ENCODE measurements at regions not wholly inside any gene's neighbourhood (a gene's known extent, or its start where the extent isn't known, plus 50 kb on each side); places are given as distances from the start of the nearest gene placed in this dataset.
"Not testable (repeated sequence)": the region's sequence is repeated elsewhere in the genome, so short reads cannot be mapped to it uniquely, and the experiment has no call there.

GRCh38 chr2:83879127-83879526 lies 580.0 kb downstream of the SUCLG1 start:
- Histone ChIP-seq H3K4me3 (no peak overlapping the region), H3K9me3 (peaks cover 4% of the 10 kb centered on the region), H3K4me1 (no peaks in the 10 kb centered on the region), H3K36me3 (no peaks in the 10 kb centered on the region), H3K27me3 (no peaks in the 10 kb centered on the region), H3K27ac (no peak overlapping the region)
- 94% methylated on average over 20 of the region's 20 CpGs for WGBS
- no peak for DNase-seq (ENCODE audit: low spot score in 2 of 2)
- TF ChIP-seq EP300 (IDR thresholded peaks at IDR 0.05) (no peak), POLR2AphosphoS5 (IDR thresholded peaks at IDR 0.05) (no peak), POLR2A (IDR thresholded peaks at IDR 0.05) (no peak)
- TF ChIP-seq, protein P1, sequence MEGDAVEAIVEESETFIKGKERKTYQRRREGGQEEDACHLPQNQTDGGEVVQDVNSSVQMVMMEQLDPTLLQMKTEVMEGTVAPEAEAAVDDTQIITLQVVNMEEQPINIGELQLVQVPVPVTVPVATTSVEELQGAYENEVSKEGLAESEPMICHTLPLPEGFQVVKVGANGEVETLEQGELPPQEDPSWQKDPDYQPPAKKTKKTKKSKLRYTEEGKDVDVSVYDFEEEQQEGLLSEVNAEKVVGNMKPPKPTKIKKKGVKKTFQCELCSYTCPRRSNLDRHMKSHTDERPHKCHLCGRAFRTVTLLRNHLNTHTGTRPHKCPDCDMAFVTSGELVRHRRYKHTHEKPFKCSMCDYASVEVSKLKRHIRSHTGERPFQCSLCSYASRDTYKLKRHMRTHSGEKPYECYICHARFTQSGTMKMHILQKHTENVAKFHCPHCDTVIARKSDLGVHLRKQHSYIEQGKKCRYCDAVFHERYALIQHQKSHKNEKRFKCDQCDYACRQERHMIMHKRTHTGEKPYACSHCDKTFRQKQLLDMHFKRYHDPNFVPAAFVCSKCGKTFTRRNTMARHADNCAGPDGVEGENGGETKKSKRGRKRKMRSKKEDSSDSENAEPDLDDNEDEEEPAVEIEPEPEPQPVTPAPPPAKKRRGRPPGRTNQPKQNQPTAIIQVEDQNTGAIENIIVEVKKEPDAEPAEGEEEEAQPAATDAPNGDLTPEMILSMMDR (IDR thresholded peaks at IDR 0.05), result no peak

GRCh38 chr2:83877261-83877660 lies 581.8 kb downstream of the SUCLG1 start:
- H3K4me3 ChIP-seq; DNase-seq (ENCODE audit: low spot score in 2 of 2); H3K4me1 ChIP-seq; H3K9me3 ChIP-seq; H3K36me3 ChIP-seq; H3K27ac ChIP-seq; H3K27me3 ChIP-seq: not testable (repeated sequence)
- 85% methylated on average over 10 of the region's 17 CpGs for WGBS

DNA sequence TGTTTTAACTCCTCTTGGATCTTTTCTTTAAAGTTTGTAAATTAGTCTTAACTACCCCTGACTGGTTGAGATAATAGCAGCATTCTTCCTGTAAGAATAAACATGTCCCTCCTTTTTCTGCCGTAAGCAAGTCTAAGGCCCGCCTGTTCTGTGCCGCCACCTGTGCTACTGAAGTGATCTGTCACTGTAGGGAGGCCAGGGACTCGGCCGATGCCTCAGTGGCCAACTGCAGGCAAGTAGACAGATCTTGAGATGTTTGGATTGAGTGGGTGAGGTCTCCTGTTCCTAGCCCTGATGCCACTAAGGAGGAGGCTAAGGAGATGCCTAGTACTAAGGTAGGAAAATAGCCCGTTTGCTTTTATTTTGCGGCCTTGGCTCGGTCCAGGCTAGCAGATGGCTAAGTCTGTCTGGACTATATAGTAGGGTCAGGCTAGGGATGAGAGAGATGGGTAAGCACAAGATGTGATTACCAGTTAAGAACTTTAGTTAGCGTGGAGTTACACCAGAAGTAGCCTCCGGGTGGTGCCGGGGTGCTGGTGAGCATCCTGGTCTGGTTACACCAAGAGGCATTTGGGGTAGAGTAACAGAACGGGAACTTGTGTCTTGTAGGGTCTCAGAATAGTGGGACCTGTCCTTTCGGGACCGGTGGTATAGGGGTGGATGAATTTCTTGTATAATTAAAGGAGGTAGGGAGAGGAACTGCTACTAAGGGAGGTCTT lies 584.2 kb downstream of the SUCLG1 start:
- TF ChIP-seq EP300 (IDR thresholded peaks at IDR 0.05) (no peak), POLR2A (IDR thresholded peaks at IDR 0.05) (no peak), POLR2AphosphoS5 (IDR thresholded peaks at IDR 0.05) (no peak)
- TF ChIP-seq, protein P1 (IDR thresholded peaks at IDR 0.05), result no peak
- H3K36me3 ChIP-seq, result no peaks in the 10 kb centered on the region
- H3K27ac ChIP-seq, result no peak overlapping the region
- no peaks in the 10 kb centered on the region for H3K27me3 ChIP-seq
- no peak for DNase-seq (ENCODE audit: low spot score in 2 of 2)
- H3K4me1 ChIP-seq, result no peaks in the 10 kb centered on the region
- WGBS, result 86% methylated on average over 14 of the region's 14 CpGs
- H3K4me3 ChIP-seq, result no peak overlapping the region
- peaks cover 7% of the 10 kb centered on the region for H3K9me3 ChIP-seq

GRCh38 chr2:83874066-83874465 lies 585.0 kb downstream of the SUCLG1 start:
- peaks cover 7% of the 10 kb centered on the region for H3K9me3 ChIP-seq
- WGBS, result 94% methylated on average over 19 of the region's 19 CpGs
- H3K27ac ChIP-seq, result no peak overlapping the region
- H3K36me3 ChIP-seq, result no peaks in the 10 kb centered on the region
- no peak overlapping the region for H3K4me3 ChIP-seq
- no peaks in the 10 kb centered on the region for H3K4me1 ChIP-seq
- no peaks in the 10 kb centered on the region for H3K27me3 ChIP-seq
- TF ChIP-seq POLR2AphosphoS5 (IDR thresholded peaks at IDR 0.05) (no peak), POLR2A (IDR thresholded peaks at IDR 0.05) (no peak), EP300 (IDR thresholded peaks at IDR 0.05) (no peak)
- TF ChIP-seq, protein P1 (IDR thresholded peaks at IDR 0.05), result no peak
- DNase-seq (ENCODE audit: low spot score in 2 of 2), result no peak

DNA sequence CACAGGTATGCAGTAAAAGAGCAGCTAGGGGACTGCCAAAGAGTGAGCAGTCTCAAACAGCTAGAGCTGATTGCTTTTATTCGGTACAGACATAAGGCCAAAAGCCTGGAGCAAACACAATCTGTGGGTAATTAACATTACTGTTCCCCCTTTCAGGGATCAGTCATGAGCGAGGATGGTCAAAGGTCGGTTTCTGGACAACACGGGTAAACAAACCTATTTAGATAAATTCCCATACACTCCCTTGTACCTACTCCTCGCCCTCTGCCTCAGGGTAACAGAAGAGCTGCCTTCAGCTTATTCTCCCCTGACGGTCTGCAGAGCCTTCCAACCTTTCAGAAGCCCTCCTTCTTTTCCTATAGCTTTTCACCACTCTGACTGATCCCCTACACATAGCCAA lies 586.0 kb downstream of the SUCLG1 start:
- no peaks in the 10 kb centered on the region for H3K4me1 ChIP-seq
- H3K27ac ChIP-seq, result no peak overlapping the region
- no peaks in the 10 kb centered on the region for H3K36me3 ChIP-seq
- TF ChIP-seq POLR2A (IDR thresholded peaks at IDR 0.05) (no peak), POLR2AphosphoS5 (IDR thresholded peaks at IDR 0.05) (no peak), EP300 (IDR thresholded peaks at IDR 0.05) (no peak)
- TF ChIP-seq, protein P1 (IDR thresholded peaks at IDR 0.05), result no peak
- no peak overlapping the region for H3K4me3 ChIP-seq
- peaks cover 7% of the 10 kb centered on the region for H3K9me3 ChIP-seq
- 91% methylated on average over 6 of the region's 6 CpGs for WGBS
- H3K27me3 ChIP-seq, result no peaks in the 10 kb centered on the region
- DNase-seq (ENCODE audit: low spot score in 2 of 2), result no peak

- Histone ChIP-seq H3K27ac (no peak overlapping the region), H3K4me1 (no peaks in the 10 kb centered on the region), H3K27me3 (no peaks in the 10 kb centered on the region), H3K4me3 (no peak overlapping the region), H3K36me3 (no peaks in the 10 kb centered on the region), H3K9me3 (no peaks in the 10 kb centered on the region)
- DNase-seq (ENCODE audit: low spot score in 2 of 2), result no peak
- WGBS, result 82% methylated on average over 3 of the region's 3 CpGs
- no peak for TF ChIP-seq POLR2AphosphoS5 (IDR thresholded peaks at IDR 0.05)
Observed at GRCh38 chr2:83866211-83866610, 592.9 kb downstream of the SUCLG1 start.
